ENCODE measurements at regions not wholly inside any gene's neighbourhood (a gene's known extent, or its start where the extent isn't known, plus 50 kb on each side); places are given as distances from the start of the nearest gene placed in this dataset.

DNA sequence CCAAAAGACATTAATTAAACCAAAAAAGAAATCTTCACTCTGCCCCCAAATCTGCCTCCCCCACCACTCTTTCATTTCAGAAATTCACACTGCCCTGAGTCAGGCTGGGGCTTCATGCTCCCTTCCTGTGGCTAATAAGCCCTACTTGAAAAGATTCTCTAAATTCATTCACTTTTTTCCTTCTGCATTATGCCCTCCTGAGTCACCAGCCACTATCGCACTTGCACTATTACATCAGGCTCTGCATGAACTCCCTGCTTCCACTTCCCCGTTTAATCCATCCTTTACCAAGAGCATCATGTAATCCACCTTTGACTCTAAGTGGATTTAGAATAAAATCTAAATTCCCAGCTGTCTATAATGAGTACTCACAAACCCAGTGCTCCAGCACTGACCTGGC, 295.4 kb upstream of the KLF3 start:
- H3K4me1 ChIP-seq (ENCODE audit: insufficient read depth, low read length, severe bottlenecking) = no peaks in the 10 kb centered on the region
- no peaks in the 10 kb centered on the region for H3K9me2 ChIP-seq (ENCODE audit: low read depth, low read length)
- H3K9ac ChIP-seq (ENCODE audit: low read length) = no peak overlapping the region
- H3F3A ChIP-seq (ENCODE audit: insufficient read depth, low read length) = no peaks in the 10 kb centered on the region
- H3K4me3 ChIP-seq (ENCODE audit: low read depth, low read length, poor library complexity, severe bottlenecking) = no peak overlapping the region
- no peaks in the 10 kb centered on the region for H4K20me1 ChIP-seq (ENCODE audit: insufficient read depth, low read length)
- H3K27me3 ChIP-seq (ENCODE audit: insufficient read depth, low read length) = no peaks in the 10 kb centered on the region
- H3K4me2 ChIP-seq (ENCODE audit: low read length) = no peak overlapping the region
- TF ChIP-seq, protein P1, sequence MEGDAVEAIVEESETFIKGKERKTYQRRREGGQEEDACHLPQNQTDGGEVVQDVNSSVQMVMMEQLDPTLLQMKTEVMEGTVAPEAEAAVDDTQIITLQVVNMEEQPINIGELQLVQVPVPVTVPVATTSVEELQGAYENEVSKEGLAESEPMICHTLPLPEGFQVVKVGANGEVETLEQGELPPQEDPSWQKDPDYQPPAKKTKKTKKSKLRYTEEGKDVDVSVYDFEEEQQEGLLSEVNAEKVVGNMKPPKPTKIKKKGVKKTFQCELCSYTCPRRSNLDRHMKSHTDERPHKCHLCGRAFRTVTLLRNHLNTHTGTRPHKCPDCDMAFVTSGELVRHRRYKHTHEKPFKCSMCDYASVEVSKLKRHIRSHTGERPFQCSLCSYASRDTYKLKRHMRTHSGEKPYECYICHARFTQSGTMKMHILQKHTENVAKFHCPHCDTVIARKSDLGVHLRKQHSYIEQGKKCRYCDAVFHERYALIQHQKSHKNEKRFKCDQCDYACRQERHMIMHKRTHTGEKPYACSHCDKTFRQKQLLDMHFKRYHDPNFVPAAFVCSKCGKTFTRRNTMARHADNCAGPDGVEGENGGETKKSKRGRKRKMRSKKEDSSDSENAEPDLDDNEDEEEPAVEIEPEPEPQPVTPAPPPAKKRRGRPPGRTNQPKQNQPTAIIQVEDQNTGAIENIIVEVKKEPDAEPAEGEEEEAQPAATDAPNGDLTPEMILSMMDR (IDR thresholded peaks at IDR 0.05; ENCODE audit: low read length) = no peak
- no peak for TF ChIP-seq EZH2 (IDR thresholded peaks at IDR 0.05; ENCODE audit: borderline replicate concordance, low read length)
- H3K9me3 ChIP-seq (ENCODE audit: low read length) = no peaks in the 10 kb centered on the region
- no peaks in the 10 kb centered on the region for H3K79me2 ChIP-seq (ENCODE audit: insufficient read depth, low read length)
- no peaks in the 10 kb centered on the region for H3K36me3 ChIP-seq (ENCODE audit: insufficient read depth, low read length)
- no peak overlapping the region for H3K27ac ChIP-seq (ENCODE audit: low read depth, low read length, poor library complexity, severe bottlenecking)
- H2AFZ ChIP-seq (ENCODE audit: low read length) = no peak overlapping the region

DNA sequence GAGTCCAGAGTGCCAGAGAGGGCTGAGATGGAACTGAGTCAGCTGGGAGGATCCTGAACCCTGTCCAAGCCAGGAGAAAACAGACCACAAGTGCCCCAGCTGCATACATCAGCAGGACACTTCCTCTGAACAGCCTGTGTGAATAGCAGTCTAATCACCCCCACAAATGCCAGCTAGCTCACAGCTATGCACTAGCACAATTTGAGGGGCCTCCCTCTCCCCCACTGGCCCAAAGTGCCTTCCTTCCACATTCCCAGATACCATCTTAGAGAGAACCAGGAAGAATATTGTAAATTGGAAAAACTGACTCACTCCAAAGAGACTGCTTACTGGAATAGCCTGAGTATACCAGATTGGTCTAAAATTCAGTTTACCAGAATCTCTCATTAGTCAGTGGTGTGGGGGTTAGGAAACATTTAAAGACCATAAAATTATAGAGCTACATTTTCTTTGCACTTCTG, 292.6 kb upstream of the KLF3 start:
- Histone ChIP-seq H3K9ac (ENCODE audit: low read length) (no peak overlapping the region), H3K36me3 (ENCODE audit: insufficient read depth, low read length) (no peaks in the 10 kb centered on the region), H3K4me1 (ENCODE audit: insufficient read depth, low read length, severe bottlenecking) (no peaks in the 10 kb centered on the region), H3K4me3 (ENCODE audit: low read depth, low read length, poor library complexity, severe bottlenecking) (no peak overlapping the region), H3K79me2 (ENCODE audit: insufficient read depth, low read length) (no peaks in the 10 kb centered on the region), H3K27ac (ENCODE audit: low read depth, low read length, poor library complexity, severe bottlenecking) (no peak overlapping the region), H3K9me3 (ENCODE audit: low read length) (no peaks in the 10 kb centered on the region), H3K9me2 (ENCODE audit: low read depth, low read length) (no peaks in the 10 kb centered on the region), H4K20me1 (ENCODE audit: insufficient read depth, low read length) (no peaks in the 10 kb centered on the region), H3K27me3 (ENCODE audit: insufficient read depth, low read length) (no peaks in the 10 kb centered on the region), H3K4me2 (ENCODE audit: low read length) (no peak overlapping the region), H3F3A (ENCODE audit: insufficient read depth, low read length) (no peaks in the 10 kb centered on the region), H2AFZ (ENCODE audit: low read length) (no peak overlapping the region)
- no peak for TF ChIP-seq EZH2 (IDR thresholded peaks at IDR 0.05; ENCODE audit: borderline replicate concordance, low read length)
- TF ChIP-seq, protein P1 (IDR thresholded peaks at IDR 0.05; ENCODE audit: low read length) = no peak

DNA sequence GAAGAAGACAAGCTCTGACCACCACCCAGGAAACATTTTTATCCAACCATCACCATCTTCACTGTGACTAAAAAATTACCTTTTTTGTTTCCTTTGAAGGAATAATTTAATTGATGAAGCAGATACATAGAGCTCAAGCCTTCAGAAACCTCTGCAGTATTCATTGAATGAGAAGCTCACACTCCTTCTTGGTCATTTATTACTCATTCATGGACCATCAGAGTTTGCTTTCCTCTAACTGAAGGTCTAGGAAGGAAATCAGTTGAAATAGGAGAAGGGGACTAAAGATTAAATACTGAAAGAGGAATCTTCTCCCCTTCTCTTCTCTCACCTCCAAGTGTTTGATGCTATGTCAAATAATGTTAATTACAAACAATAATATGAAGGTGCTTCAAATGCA, 290.6 kb upstream of the KLF3 start:
- TF ChIP-seq, protein P1 (IDR thresholded peaks at IDR 0.05; ENCODE audit: low read length) = no peak
- TF ChIP-seq EZH2 (IDR thresholded peaks at IDR 0.05; ENCODE audit: borderline replicate concordance, low read length) = no peak

More for the DNA sequence above, 290.6 kb upstream of the KLF3 start:
- Histone ChIP-seq H4K20me1 (ENCODE audit: insufficient read depth, low read length) (no peaks in the 10 kb centered on the region), H2AFZ (ENCODE audit: low read length) (no peak overlapping the region), H3K9me2 (ENCODE audit: low read depth, low read length) (no peaks in the 10 kb centered on the region), H3K9ac (ENCODE audit: low read length) (no peak overlapping the region), H3K9me3 (ENCODE audit: low read length) (no peaks in the 10 kb centered on the region), H3K4me1 (ENCODE audit: insufficient read depth, low read length, severe bottlenecking) (no peaks in the 10 kb centered on the region), H3K27me3 (ENCODE audit: insufficient read depth, low read length) (no peaks in the 10 kb centered on the region), H3K79me2 (ENCODE audit: insufficient read depth, low read length) (no peaks in the 10 kb centered on the region), H3K27ac (ENCODE audit: low read depth, low read length, poor library complexity, severe bottlenecking) (no peak overlapping the region), H3F3A (ENCODE audit: insufficient read depth, low read length) (no peaks in the 10 kb centered on the region), H3K36me3 (ENCODE audit: insufficient read depth, low read length) (no peaks in the 10 kb centered on the region), H3K4me3 (ENCODE audit: low read depth, low read length, poor library complexity, severe bottlenecking) (no peak overlapping the region), H3K4me2 (ENCODE audit: low read length) (no peak overlapping the region)

Data from OCI-LY1 (cell line).